Spleen (tissue), 11 donors: ENCODE measurements at regions not wholly inside any gene's neighbourhood (a gene's known extent, or its start where the extent isn't known, plus 50 kb on each side); places are given as distances from the start of the nearest gene placed in this dataset.

Source experiments
- DNase-seq: peaks from one replicate; pipeline ENCODE4 v3.0.0-alpha.2; 2020
- H3K27ac ChIP-seq, 8 donors: fragments of 200-600 bp; sonication (generic) in 7 of 8; 1 replicate in 4 of 8; 2 replicates in 4 of 8; pipeline versions ENCODE4 v1.5.0 to v1.8.0; 2016 to 2021; ENCODE audit warnings: inconsistent platforms in 4 of 8, mild to moderate bottlenecking in 4 of 8, moderate library complexity in 1 of 8
- H3K27me3 ChIP-seq, 7 donors: fragments of 200-600 bp; sonication (generic) in 6 of 7; replicated peaks in 1 of 7; 1 replicate in 4 of 7; 2 replicates in 3 of 7; pipeline versions ENCODE4 v1.5.0 to v1.8.0; 2016 to 2021; ENCODE audit warnings: inconsistent platforms in 3 of 7, mild to moderate bottlenecking in 1 of 7
- H3K36me3 ChIP-seq, 6 donors: fragments of 200-600 bp; sonication (generic) in 5 of 6; 1 replicate in 4 of 6; 2 replicates in 2 of 6; pipeline versions ENCODE4 v1.5.0 to v1.8.0; 2016 to 2021; ENCODE audit warnings: inconsistent platforms in 2 of 6
- H3K4me1 ChIP-seq, 6 donors: fragments of 200-600 bp; sonication (generic) in 5 of 6; 1 replicate in 3 of 6; 2 replicates in 3 of 6; pipeline versions ENCODE4 v1.5.0 to v1.8.0; 2016 to 2021; ENCODE audit warnings: inconsistent platforms in 3 of 6
- H3K4me3 ChIP-seq, 8 donors: fragments of 200-600 bp; sonication (generic) in 7 of 8; 1 replicate in 4 of 8; 2 replicates in 4 of 8; pipeline versions ENCODE4 v1.5.0 to v1.8.0; 2016 to 2021; ENCODE audit warnings: inconsistent platforms in 4 of 8, mild to moderate bottlenecking in 4 of 8, moderate library complexity in 2 of 8
- H3K9me3 ChIP-seq, 8 donors: fragments of 200-600 bp; sonication (generic) in 7 of 8; 1 replicate in 4 of 8; 2 replicates in 4 of 8; pipeline versions ENCODE4 v1.5.0 to v1.8.0; 2016 to 2021; ENCODE audit warnings: inconsistent platforms in 4 of 8
- POLR2A ChIP-seq, 3 donors: fragments of 450-650 bp; IDR thresholded peaks; one replicate each; pipeline ENCODE4 v1.5.1; 2017; ENCODE audit warnings: antibody characterized with exemption in 3 of 3, mild to moderate bottlenecking in 1 of 3
- POLR2AphosphoS5 ChIP-seq, 3 donors: sonication (generic); formaldehyde crosslinking; IDR thresholded peaks; one replicate each; pipeline ENCODE4 v1.5.1; 2017; ENCODE audit warnings: antibody characterized with exemption in 3 of 3
- WGBS, 5 donors: extraction: QIAGEN DNeasy Blood & Tissue Kit in 3 of 5; methylation state at CpG; one replicate each; pipeline versions ENCODE4 v1.1.5 to v1.1.7; 2013 to 2018; 5-methylcytosine and 5-hydroxymethylcytosine counted together
- intact Hi-C: fragments of 100-400 bp; cut with DNase I; formaldehyde crosslinking; loops from one replicate; pipeline ENCODE4 v1.15.0; 2023; ENCODE audit warnings: low total_unique reads
- TF ChIP-seq, protein P1 (sequence below), 11 experiments: fragments of 200-600 bp in 7 of 11; fragments of 450-650 bp in 4 of 11; sonication (generic) in 4 of 11; IDR thresholded peaks in 8 of 11; conservative IDR thresholded peaks in 3 of 11; 1 replicate in 7 of 11; 2 replicates in 4 of 11; pipeline versions ENCODE4 v1.4.0 to v1.8.0; 2016 to 2021; ENCODE audit warnings: antibody characterized with exemption in 11 of 11, inconsistent platforms in 4 of 11, mild to moderate bottlenecking in 1 of 11
- donor health status: healthy with polysubstance abuse.
- donor health status: DM: no; HTN: no; CAD: no; lungs with moderate emphysema.
- donor health status: DM: no; HTN: no; CAD: no.
- donor health status: Bipolar disorder and iron deficiency.
- donor health status: healthy.
- donor health status: DM: no; HTN: no; CAD: no.
- donor health status: DM: yes; HTN: yes; CAD: no.

DNA sequence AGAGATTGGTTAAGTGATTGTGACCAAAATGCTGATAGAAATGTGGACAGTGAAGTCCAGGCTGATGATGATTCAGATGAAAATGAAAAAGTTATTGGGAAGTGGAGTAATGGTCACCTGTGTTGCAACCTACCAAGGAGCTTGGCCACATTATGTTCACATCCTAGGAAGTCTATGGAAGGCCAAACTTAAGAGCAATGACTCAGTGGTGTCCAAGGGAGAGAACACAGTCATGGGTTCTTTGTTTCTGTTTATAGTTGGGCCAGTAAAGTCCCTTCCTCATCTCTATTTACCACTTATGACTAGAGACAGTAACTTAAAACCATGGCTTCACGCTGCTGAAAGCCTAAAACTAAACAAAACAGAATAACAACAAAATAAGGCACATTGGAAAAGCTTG lies 555.3 kb upstream of the DAB2 start:
- Histone ChIP-seq H3K27ac (no peak overlapping the region), H3K36me3 (no peaks in the 10 kb centered on the region), H3K4me3 (no peak overlapping the region), H3K27me3 (no peaks in the 10 kb centered on the region), H3K4me1 (no peaks in the 10 kb centered on the region), H3K9me3 (no peaks in the 10 kb centered on the region)
- 61 to 85% (median 84%) methylated on average over 1 of the region's 1 CpG for WGBS, 5 donors
- intact Hi-C loops: no loop called here
- no peak for DNase-seq
- TF ChIP-seq POLR2A (IDR thresholded peaks at IDR 0.05) (no peak), POLR2AphosphoS5 (IDR thresholded peaks at IDR 0.05) (no peak)
- TF ChIP-seq, protein P1, sequence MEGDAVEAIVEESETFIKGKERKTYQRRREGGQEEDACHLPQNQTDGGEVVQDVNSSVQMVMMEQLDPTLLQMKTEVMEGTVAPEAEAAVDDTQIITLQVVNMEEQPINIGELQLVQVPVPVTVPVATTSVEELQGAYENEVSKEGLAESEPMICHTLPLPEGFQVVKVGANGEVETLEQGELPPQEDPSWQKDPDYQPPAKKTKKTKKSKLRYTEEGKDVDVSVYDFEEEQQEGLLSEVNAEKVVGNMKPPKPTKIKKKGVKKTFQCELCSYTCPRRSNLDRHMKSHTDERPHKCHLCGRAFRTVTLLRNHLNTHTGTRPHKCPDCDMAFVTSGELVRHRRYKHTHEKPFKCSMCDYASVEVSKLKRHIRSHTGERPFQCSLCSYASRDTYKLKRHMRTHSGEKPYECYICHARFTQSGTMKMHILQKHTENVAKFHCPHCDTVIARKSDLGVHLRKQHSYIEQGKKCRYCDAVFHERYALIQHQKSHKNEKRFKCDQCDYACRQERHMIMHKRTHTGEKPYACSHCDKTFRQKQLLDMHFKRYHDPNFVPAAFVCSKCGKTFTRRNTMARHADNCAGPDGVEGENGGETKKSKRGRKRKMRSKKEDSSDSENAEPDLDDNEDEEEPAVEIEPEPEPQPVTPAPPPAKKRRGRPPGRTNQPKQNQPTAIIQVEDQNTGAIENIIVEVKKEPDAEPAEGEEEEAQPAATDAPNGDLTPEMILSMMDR (IDR thresholded peaks at IDR 0.05 in 8 of 11, conservative IDR thresholded peaks at IDR 0.05 in 3 of 11): no peak

DNA sequence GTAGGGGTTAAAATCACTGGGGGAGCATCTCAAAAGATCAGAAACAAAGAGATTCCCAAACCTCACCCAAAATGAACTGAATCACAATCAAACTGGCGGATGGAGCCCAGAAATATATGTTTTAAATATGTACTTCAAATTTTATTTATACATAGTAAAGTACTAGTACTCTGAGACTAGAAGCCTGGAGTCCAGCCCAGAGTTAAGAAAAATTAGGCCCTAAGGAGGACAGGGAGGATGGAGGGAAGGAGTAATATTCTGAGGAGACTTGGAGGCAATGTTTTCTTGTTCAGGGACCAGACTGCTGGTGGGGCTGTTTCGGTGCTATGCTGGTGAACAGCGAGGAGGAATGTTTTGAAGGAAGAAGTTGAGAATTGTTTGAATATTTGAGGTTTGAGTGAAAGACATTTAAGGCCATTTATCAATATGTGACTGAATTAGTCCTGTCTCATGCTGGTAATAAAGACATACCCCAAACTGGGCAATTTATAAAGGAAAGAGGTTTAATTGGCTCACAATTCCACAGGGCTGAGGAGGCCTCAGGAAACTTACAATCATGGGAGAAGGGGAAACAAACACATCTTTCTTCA lies 552.4 kb upstream of the DAB2 start:
- 81 to 89% (median 86%) methylated on average over 3 of the region's 3 CpGs for WGBS, 5 donors
- H3K36me3 ChIP-seq: no peaks in the 10 kb centered on the region
- H3K9me3 ChIP-seq: no peaks in the 10 kb centered on the region
- no peak for DNase-seq
- H3K27ac ChIP-seq: no peak overlapping the region
- TF ChIP-seq, protein P1 (IDR thresholded peaks at IDR 0.05 in 8 of 11, conservative IDR thresholded peaks at IDR 0.05 in 3 of 11): no peak
- TF ChIP-seq POLR2AphosphoS5 (IDR thresholded peaks at IDR 0.05): no peak
- TF ChIP-seq POLR2A (IDR thresholded peaks at IDR 0.05): no peak
- no peaks in the 10 kb centered on the region for H3K27me3 ChIP-seq
- no peak overlapping the region for H3K4me3 ChIP-seq
- H3K4me1 ChIP-seq: no peaks in the 10 kb centered on the region
- intact Hi-C loops: no loop called here

DNA sequence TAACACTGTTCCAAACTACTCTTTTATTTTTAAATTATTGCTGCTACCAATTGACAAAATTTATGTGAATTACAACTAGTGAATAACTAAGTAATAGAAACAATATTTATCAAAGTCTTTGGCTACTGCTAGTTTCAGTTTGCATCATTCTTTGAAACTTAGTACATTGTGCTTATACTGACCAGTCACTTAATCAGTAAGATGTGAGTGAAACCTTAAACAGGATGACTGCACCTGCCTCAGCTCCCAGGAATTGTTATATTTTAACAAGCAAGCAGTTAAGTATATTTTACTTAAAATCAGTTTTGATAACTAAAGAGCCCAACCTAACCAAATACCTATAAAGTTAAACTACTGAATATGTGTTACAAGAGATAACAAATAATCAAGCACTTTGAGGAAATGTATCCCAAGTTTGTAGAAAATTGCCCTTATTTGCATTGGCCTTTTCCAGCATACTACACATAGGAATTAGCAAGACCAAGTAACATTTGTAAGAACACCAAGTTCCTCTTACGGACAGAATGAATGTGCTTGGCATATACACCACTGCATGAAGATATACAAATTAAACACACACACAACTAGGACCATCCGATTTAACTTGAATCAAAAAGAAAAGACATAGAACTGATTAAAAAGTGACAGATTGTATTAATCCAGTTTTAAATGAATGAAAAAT lies 545.5 kb upstream of the DAB2 start:
- 89 to 96% (median 93%) methylated on average over 2 of the region's 2 CpGs for WGBS, 5 donors
- H3K27ac ChIP-seq: no peak overlapping the region
- no peak for DNase-seq

DNA sequence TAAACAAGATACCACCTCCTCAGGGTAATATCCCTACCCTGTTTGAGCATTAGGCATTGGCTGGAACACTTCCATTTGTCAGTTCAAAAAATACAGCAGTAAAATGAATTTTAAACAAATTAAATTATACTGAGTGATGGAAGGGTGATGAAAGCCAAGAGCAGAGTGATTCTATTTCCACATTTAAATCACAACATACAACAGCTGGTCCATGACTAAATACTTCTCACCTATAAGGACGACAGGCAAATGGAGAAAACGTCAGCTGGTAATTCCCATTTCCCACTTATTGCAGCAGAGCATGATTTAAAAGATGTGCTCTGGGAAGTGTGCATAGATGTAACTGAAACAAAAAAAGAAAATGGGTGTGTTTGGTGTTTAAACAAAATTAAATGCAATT lies 543.6 kb upstream of the DAB2 start:
- H3K4me1 ChIP-seq: no peaks in the 10 kb centered on the region
- no peak for DNase-seq
- H3K36me3 ChIP-seq: no peaks in the 10 kb centered on the region
- no peaks in the 10 kb centered on the region for H3K9me3 ChIP-seq
- TF ChIP-seq POLR2A (IDR thresholded peaks at IDR 0.05) (no peak), POLR2AphosphoS5 (IDR thresholded peaks at IDR 0.05) (no peak)
- TF ChIP-seq, protein P1 (IDR thresholded peaks at IDR 0.05 in 8 of 11, conservative IDR thresholded peaks at IDR 0.05 in 3 of 11): no peak
- no peak overlapping the region for H3K27ac ChIP-seq
- no peak overlapping the region for H3K4me3 ChIP-seq
- intact Hi-C loops: no loop called here
- 74 to 93% (median 79%) methylated on average over 2 of the region's 2 CpGs for WGBS, 5 donors
- no peaks in the 10 kb centered on the region for H3K27me3 ChIP-seq

More for the DNA sequence above, 545.5 kb upstream of the DAB2 start:
- H3K27me3 ChIP-seq: no peaks in the 10 kb centered on the region
- intact Hi-C loops: no loop called here
- H3K4me3 ChIP-seq: no peak overlapping the region
- TF ChIP-seq POLR2A (IDR thresholded peaks at IDR 0.05): no peak
- TF ChIP-seq POLR2AphosphoS5 (IDR thresholded peaks at IDR 0.05): no peak
- TF ChIP-seq, protein P1 (IDR thresholded peaks at IDR 0.05 in 8 of 11, conservative IDR thresholded peaks at IDR 0.05 in 3 of 11): no peak
- H3K9me3 ChIP-seq: no peaks in the 10 kb centered on the region
- H3K36me3 ChIP-seq: no peaks in the 10 kb centered on the region
- H3K4me1 ChIP-seq: no peaks in the 10 kb centered on the region
